IMR-90 (cell line): ENCODE measurements at regions not wholly inside any gene's neighbourhood (a gene's known extent, or its start where the extent isn't known, plus 50 kb on each side); places are given as distances from the start of the nearest gene placed in this dataset.
"Not testable (repeated sequence)": the region's sequence is repeated elsewhere in the genome, so short reads cannot be mapped to it uniquely, and the experiment has no call there.

Source experiments
- ATAC-seq: fragments of 200-7000 bp; cut with Tn5 transposase; 2 replicates; pipeline ENCODE4 v1.9.1; 2020; ENCODE audit warnings: low read depth, mild to moderate bottlenecking, moderate library complexity
- BruUV-seq: library from RNA; stranded (reverse); fragments of 400-500 nt; replicated peaks from 2 replicates; lab custom pipeline; 2021; lab: Mats Ljungman, UMichigan
- CTCF ChIA-PET: fragments of 300-600 bp; formaldehyde crosslinking; extraction: SDS; loops from one replicate; lab custom pipeline; 2021; ENCODE audit warnings: antibody characterized with exemption; lab: Yijun Ruan, JAX
- POLR2A ChIA-PET: fragments of 300-600 bp; sonication (Branson Sonifier 250); formaldehyde crosslinking; loops from one replicate; lab custom pipeline; 2022; ENCODE audit warnings: antibody characterized with exemption; ENCODE audit not compliant: unreplicated experiment; lab: Charles Lee
- DNase-seq: peaks from one replicate; pipeline ENCODE4 v3.0.0; 2013
- H2AFZ ChIP-seq: replicated peaks from 2 replicates; pipeline ENCODE3; 2013; ENCODE audit warnings: low read length, mild to moderate bottlenecking; ENCODE audit not compliant: poor library complexity
- H2AK5ac ChIP-seq: 2 replicates; pipeline ENCODE4 v1.6.1; 2013; ENCODE audit warnings: low read depth, low read length, inconsistent platforms
- H2AK9ac ChIP-seq: replicated peaks from 2 replicates; pipeline ENCODE3; 2013; ENCODE audit warnings: mild to moderate bottlenecking, low read depth, low read length, moderate library complexity; ENCODE audit not compliant: poor library complexity
- H2BK120ac ChIP-seq: 2 replicates; pipeline ENCODE4 v1.6.1; 2013; ENCODE audit warnings: low read depth, low read length, inconsistent platforms
- H2BK15ac ChIP-seq: 3 replicates; pipeline ENCODE4 v1.6.1; 2013; ENCODE audit warnings: low read depth, low read length, inconsistent platforms
- H2BK20ac ChIP-seq: 2 replicates; pipeline ENCODE4 v1.6.1; 2013; ENCODE audit warnings: low read depth, mild to moderate bottlenecking, inconsistent platforms, low read length, moderate library complexity
- H2BK5ac ChIP-seq: 2 replicates; pipeline ENCODE4 v1.6.1; 2013; ENCODE audit warnings: mild to moderate bottlenecking, low read depth, low read length, inconsistent platforms; ENCODE audit not compliant: poor library complexity, severe bottlenecking
- H3K14ac ChIP-seq: replicated peaks from 2 replicates; pipeline ENCODE4 v1.6.1; 2013; ENCODE audit warnings: low read depth, low read length, inconsistent platforms
- H3K18ac ChIP-seq: 2 replicates; pipeline ENCODE4 v1.6.1; 2013; ENCODE audit warnings: low read depth, low read length, control low read depth
- H3K23ac ChIP-seq: 2 replicates; pipeline ENCODE4 v1.6.1; 2013; ENCODE audit warnings: low read depth, low read length, inconsistent platforms
- H3K27ac ChIP-seq: 2 replicates; pipeline ENCODE4 v1.5.1; 2013; ENCODE audit warnings: mild to moderate bottlenecking, control low read depth, low read length; ENCODE audit not compliant: insufficient read depth
- H3K27me3 ChIP-seq: 2 replicates; pipeline ENCODE4 v1.6.1; 2013; ENCODE audit warnings: low read length; ENCODE audit not compliant: control insufficient read depth, insufficient read depth
- H3K36me3 ChIP-seq: 2 replicates; pipeline ENCODE4 v1.6.1; 2013; ENCODE audit warnings: low read length, mixed read lengths; ENCODE audit not compliant: control insufficient read depth, insufficient read depth
- H3K4ac ChIP-seq: 2 replicates; pipeline ENCODE4 v1.6.1; 2013; ENCODE audit warnings: low read depth, low read length, inconsistent platforms
- H3K4me1 ChIP-seq: 2 replicates; pipeline ENCODE4 v1.6.1; 2013; ENCODE audit warnings: low read length, mixed read lengths; ENCODE audit not compliant: control insufficient read depth, insufficient read depth
- H3K4me2 ChIP-seq: 2 replicates; pipeline ENCODE4 v1.6.1; 2013; ENCODE audit warnings: low read depth, mild to moderate bottlenecking, control low read depth, low read length, moderate library complexity
- H3K4me3 ChIP-seq: 2 replicates; pipeline ENCODE4 v1.5.1; 2013; ENCODE audit warnings: low read depth, mild to moderate bottlenecking, control low read depth, low read length, moderate library complexity; ENCODE audit not compliant: insufficient read depth
- H3K56ac ChIP-seq: 2 replicates; pipeline ENCODE4 v1.6.1; 2013; ENCODE audit warnings: low read length, inconsistent platforms; ENCODE audit not compliant: insufficient read depth; ENCODE audit errors: extremely low read depth
- H3K79me1 ChIP-seq, 2 experiments: 2 replicates each; pipeline ENCODE4 v1.6.1; 2013; ENCODE audit warnings: low read length in 2 of 2, inconsistent platforms in 1 of 2, low read depth in 1 of 2
- H3K9ac ChIP-seq: 2 replicates; pipeline ENCODE4 v1.6.1; 2013; ENCODE audit warnings: low read depth, low read length, control low read depth
- H3K9me1 ChIP-seq: 2 replicates; pipeline ENCODE4 v1.6.1; 2013; ENCODE audit warnings: low read length, inconsistent platforms; ENCODE audit not compliant: insufficient read depth
- H3K9me3 ChIP-seq: 2 replicates; pipeline ENCODE4 v1.6.1; 2013; ENCODE audit warnings: low read length; ENCODE audit not compliant: control insufficient read depth, insufficient read depth
- H4K20me1 ChIP-seq: 2 replicates; pipeline ENCODE4 v1.6.1; 2013; ENCODE audit warnings: low read length, inconsistent platforms; ENCODE audit not compliant: insufficient read depth
- H4K5ac ChIP-seq: 2 replicates; pipeline ENCODE4 v1.6.1; 2013; ENCODE audit warnings: mild to moderate bottlenecking, low read depth, low read length, control low read depth
- H4K8ac ChIP-seq, 2 experiments: 2 replicates each; pipeline ENCODE4 v1.6.1; 2013; ENCODE audit warnings: low read depth in 2 of 2, low read length in 2 of 2, control low read depth in 1 of 2, inconsistent platforms in 1 of 2
- H4K91ac ChIP-seq: 2 replicates; pipeline ENCODE4 v1.6.1; 2013; ENCODE audit warnings: low read depth, low read length, inconsistent platforms; ENCODE audit not compliant: insufficient read depth
- NFE2L2 ChIP-seq: fragments of 150-350 bp; IDR thresholded peaks from 2 replicates; pipeline ENCODE4 v1.6.1; 2016; ENCODE audit warnings: low read depth, mild to moderate bottlenecking, low read length
- WGBS, 2 experiments: methylation state at CpG; one replicate each; pipeline versions ENCODE4 v1.1.5 to v1.1.7; 2013; ENCODE audit warnings: missing lambda C conversion rate in 2 of 2; ENCODE audit not compliant: insufficient read length in 1 of 2; ENCODE audit errors: extremely low coverage in 2 of 2; 5-methylcytosine and 5-hydroxymethylcytosine counted together
- dilution Hi-C: fragments of 300-500 bp; cut with HindIII; formaldehyde crosslinking; loops from one replicate; pipeline ENCODE4 v1.14.3; 2018; ENCODE audit warnings: low sequenced_read_pairs; ENCODE audit not compliant: unreplicated experiment
- in situ Hi-C: fragments of 300-500 bp; cut with MboI; formaldehyde crosslinking; loops from 3 replicates; pipeline ENCODE4 v1.14.3; 2019; ENCODE audit warnings: low sequenced_read_pairs, inconsistent platforms, mixed read lengths
- intact Hi-C: fragments of 100-400 bp; cut with micrococcal nuclease; formaldehyde crosslinking; loops from 2 replicates; pipeline ENCODE4 v1.10.0; 2022

- no peak for TF ChIP-seq NFE2L2
Observed at GRCh38 chr9:96100385-96101300, 201.3 kb downstream of the HSD17B3 start (continued).

GRCh38 chr9:96090630-96091029 is 211.3 kb downstream of the HSD17B3 start:
- H2AFZ ChIP-seq, H2AK5ac ChIP-seq, H2BK20ac ChIP-seq, H2BK5ac ChIP-seq, H3K9me3 ChIP-seq, H3K79me1 ChIP-seq, H3K9me1 ChIP-seq, DNase-seq, H3K18ac ChIP-seq, H3K36me3 ChIP-seq, H2BK15ac ChIP-seq, H2AK9ac ChIP-seq, H4K8ac ChIP-seq, POLR2A ChIA-PET, H3K4me3 ChIP-seq, H3K27ac ChIP-seq, H4K20me1 ChIP-seq, H3K56ac ChIP-seq, in situ Hi-C loops, BruUV-seq, H4K5ac ChIP-seq, H3K27me3 ChIP-seq, H3K9ac ChIP-seq, intact Hi-C loops, H2BK120ac ChIP-seq, CTCF ChIA-PET, H3K4ac ChIP-seq, H4K91ac ChIP-seq, ATAC-seq, dilution Hi-C loops, H3K4me2 ChIP-seq, H3K23ac ChIP-seq, H3K14ac ChIP-seq, H3K4me1 ChIP-seq: not testable (repeated sequence)
- WGBS, 2 experiments: no CpG with 5 or more reads among the region's 2 CpGs
